ENCODE measurements at regions not wholly inside any gene's neighbourhood (a gene's known extent, or its start where the extent isn't known, plus 50 kb on each side); places are given as distances from the start of the nearest gene placed in this dataset.

DNA sequence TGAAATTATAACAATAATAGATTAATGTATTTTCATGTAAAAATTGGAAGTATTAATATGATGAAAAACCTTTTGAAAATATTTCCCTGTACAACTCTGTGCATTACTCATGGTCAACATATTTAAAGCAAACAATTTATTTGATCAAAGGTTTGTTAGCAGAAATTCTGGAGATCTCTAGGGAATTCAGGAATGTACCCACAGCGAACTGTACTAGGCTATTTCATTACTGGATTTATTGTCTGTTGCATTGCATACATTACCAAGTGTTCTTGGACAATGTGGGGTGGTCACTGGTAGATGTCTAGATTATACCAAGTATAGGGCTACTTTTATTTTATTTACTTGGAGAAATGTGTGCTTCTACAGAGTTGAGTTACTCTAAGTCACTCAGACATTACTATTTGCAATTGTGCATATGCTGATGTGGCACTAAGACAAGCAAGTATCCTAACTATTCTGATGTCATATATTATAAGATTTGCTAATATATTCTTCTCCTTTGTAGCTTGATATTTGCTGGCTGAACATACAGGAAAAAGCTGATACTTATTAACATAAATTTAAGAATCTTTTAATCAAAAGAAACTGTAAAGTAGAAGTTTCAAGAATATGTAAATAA, 323.3 kb downstream of the CCER1 start:
- no peak for DNase-seq
- TF ChIP-seq, protein P1, sequence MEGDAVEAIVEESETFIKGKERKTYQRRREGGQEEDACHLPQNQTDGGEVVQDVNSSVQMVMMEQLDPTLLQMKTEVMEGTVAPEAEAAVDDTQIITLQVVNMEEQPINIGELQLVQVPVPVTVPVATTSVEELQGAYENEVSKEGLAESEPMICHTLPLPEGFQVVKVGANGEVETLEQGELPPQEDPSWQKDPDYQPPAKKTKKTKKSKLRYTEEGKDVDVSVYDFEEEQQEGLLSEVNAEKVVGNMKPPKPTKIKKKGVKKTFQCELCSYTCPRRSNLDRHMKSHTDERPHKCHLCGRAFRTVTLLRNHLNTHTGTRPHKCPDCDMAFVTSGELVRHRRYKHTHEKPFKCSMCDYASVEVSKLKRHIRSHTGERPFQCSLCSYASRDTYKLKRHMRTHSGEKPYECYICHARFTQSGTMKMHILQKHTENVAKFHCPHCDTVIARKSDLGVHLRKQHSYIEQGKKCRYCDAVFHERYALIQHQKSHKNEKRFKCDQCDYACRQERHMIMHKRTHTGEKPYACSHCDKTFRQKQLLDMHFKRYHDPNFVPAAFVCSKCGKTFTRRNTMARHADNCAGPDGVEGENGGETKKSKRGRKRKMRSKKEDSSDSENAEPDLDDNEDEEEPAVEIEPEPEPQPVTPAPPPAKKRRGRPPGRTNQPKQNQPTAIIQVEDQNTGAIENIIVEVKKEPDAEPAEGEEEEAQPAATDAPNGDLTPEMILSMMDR (IDR thresholded peaks at IDR 0.05) = no peak

DNA sequence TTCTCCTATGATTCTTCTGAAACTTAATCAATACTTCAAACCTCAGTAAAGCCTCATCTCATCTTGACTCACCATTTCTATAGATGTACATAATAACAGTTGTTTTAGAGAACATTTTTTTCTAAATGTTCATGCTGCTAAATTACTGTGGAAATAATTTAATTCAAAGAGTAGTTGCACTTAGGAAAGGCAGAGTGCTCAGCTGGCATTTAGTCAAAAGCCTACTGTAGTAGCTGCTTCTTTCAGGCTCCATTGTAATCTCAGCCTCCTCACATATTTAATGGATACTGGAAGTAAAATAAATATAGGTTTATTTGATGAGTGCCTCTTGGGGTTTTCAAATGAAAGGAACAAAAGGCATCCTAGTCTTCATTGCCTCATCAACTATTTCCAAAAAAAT, 325.0 kb downstream of the CCER1 start:
- H3K36me3 ChIP-seq = no peaks in the 10 kb centered on the region
- H3K4me3 ChIP-seq = no peak overlapping the region
- DNase-seq = no peak
- no peak overlapping the region for H3K27ac ChIP-seq
- no peaks in the 10 kb centered on the region for H3K9me3 ChIP-seq
- no peaks in the 10 kb centered on the region for H3K4me1 ChIP-seq
- no peaks in the 10 kb centered on the region for H3K27me3 ChIP-seq (ENCODE audit: low read depth)
- intact Hi-C loops (cut with DNase I) = no loop called here
- TF ChIP-seq, protein P1 (IDR thresholded peaks at IDR 0.05) = no peak
- ATAC-seq = no peak

More for the DNA sequence above, 323.3 kb downstream of the CCER1 start:
- no peaks in the 10 kb centered on the region for H3K9me3 ChIP-seq
- no peak overlapping the region for H3K27ac ChIP-seq
- no peaks in the 10 kb centered on the region for H3K4me1 ChIP-seq
- H3K27me3 ChIP-seq (ENCODE audit: low read depth) = no peaks in the 10 kb centered on the region
- no peaks in the 10 kb centered on the region for H3K36me3 ChIP-seq
- no peak overlapping the region for H3K4me3 ChIP-seq
- no peak for ATAC-seq
- intact Hi-C loops (cut with DNase I) = no loop called here

DNA sequence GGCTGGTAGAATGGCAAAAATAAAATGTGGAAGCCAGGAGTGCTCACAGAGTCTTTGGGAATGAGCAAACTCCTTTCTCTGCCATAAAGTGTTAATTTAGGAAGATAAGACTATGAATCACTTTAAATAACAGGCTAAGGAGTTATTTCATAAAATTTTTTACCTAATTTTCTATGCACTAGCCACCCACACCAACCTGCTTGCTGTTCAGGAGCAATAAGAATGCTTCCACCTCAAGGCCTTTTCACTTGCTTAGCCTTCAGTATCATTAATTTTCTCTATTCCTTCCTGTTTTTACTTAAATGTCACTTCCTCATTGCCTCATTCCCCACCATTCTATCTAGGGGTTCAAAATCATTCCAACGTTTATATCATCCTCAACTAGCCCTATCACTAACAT, 326.8 kb downstream of the CCER1 start:
- ATAC-seq (no peak), DNase-seq (no peak)
- Histone ChIP-seq H3K9me3 (no peaks in the 10 kb centered on the region), H3K4me3 (no peak overlapping the region), H3K27me3 (ENCODE audit: low read depth) (no peaks in the 10 kb centered on the region), H3K36me3 (no peaks in the 10 kb centered on the region), H3K4me1 (no peaks in the 10 kb centered on the region), H3K27ac (no peak overlapping the region)
- intact Hi-C loops (cut with DNase I) = no loop called here
- TF ChIP-seq, protein P1 (IDR thresholded peaks at IDR 0.05) = no peak

DNA sequence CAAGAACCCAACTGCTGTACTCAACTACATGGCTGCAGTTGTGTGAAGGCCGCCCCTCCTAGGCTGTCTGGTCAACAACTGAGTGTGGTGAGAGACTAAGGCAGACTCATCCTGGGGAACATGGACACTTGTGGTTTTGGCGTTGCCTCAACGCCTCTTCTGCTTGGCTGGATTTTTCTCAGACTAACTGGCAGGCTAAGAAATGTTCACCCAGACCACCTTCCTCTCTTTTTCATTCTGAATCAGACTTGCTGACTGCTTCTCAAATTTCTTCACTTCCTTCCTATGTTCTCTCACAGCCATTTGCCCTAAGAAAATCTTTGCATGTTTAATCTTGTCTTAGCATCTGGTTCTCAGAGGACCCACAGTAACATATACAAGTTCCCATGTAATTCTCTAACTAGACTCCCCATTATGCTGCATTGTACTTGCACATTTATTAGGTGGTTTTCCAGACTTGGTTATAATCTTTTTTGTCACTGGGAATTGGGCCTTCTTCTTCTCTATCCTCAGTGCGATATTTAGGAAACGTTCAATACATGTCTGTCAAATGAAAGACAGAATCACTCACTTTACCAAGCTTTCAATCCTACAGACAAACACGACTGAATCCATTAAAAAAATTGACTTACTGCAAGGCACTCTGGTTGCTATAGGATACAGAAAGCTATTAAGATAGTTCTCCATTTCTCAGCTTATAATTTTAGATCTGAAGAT, 327.6 kb downstream of the CCER1 start:
- intact Hi-C loops (cut with DNase I) = no loop called here
- H3K9me3 ChIP-seq = no peaks in the 10 kb centered on the region
- no peak for DNase-seq
- H3K27ac ChIP-seq = no peak overlapping the region
- TF ChIP-seq, protein P1 (IDR thresholded peaks at IDR 0.05) = no peak
- no peaks in the 10 kb centered on the region for H3K4me1 ChIP-seq
- ATAC-seq = peak in 1 of 2 donors; percentile 9
- H3K27me3 ChIP-seq (ENCODE audit: low read depth) = no peaks in the 10 kb centered on the region
- H3K4me3 ChIP-seq = no peak overlapping the region
- no peaks in the 10 kb centered on the region for H3K36me3 ChIP-seq

DNA sequence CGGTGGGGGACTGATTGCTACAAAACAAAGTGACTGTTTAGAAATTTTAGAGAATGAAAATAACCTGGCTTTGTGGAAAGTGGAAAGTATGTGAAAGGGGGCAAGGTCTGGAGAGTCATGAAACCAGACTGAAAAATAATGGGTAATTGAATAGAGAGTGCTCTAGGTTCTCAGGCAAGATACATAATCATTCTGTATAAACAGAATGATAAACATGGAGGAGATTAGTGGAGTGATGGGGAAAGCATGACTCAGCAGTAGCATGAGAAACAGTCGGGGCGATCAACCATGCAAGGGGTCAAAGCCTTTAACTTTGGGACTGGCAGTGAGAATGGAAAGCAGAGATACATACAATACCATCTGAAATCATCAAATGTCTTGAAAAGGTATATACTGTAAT, 332.5 kb downstream of the CCER1 start:
- intact Hi-C loops (cut with DNase I) = no loop called here
- DNase-seq (no peak), ATAC-seq (no peak)
- H3K36me3 ChIP-seq = no peaks in the 10 kb centered on the region
- H3K27me3 ChIP-seq (ENCODE audit: low read depth) = no peaks in the 10 kb centered on the region
- TF ChIP-seq, protein P1 (IDR thresholded peaks at IDR 0.05) = no peak
- no peaks in the 10 kb centered on the region for H3K4me1 ChIP-seq
- no peak overlapping the region for H3K27ac ChIP-seq
- no peak overlapping the region for H3K4me3 ChIP-seq
- no peaks in the 10 kb centered on the region for H3K9me3 ChIP-seq
